ENCODE measurements at regions not wholly inside any gene's neighbourhood (a gene's known extent, or its start where the extent isn't known, plus 50 kb on each side); places are given as distances from the start of the nearest gene placed in this dataset.

DNA sequence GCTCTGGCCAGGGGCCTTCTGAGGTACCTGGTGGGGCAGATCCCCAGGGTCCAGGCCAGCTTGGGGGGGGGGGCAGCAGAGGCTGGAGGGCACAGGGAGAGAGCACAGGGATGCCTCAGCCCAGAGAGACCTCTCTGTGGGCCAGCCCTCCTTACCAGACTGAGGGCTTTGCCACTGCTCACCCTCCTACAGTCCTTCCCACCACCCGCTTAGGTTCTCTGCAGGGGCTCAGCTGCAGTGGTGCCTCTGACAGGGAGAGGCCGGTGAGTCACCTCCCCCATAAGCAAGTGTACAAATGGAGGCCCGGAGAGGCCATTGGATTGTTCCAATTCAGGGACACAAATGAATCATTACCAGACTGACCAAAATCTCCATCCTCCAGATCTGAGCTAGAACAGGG, 68.1 kb upstream of the LMO1 start:
- Histone ChIP-seq H3K4me3 (ENCODE audit: low read depth in 1 of 2, low read length in 1 of 2) (no peak overlapping the region), H3K4me1 (ENCODE audit: control insufficient read depth in 1 of 2, insufficient read depth in 1 of 2, low read depth in 1 of 2, low read length in 1 of 2) (no peaks in the 10 kb centered on the region), H3K36me3 (no peaks in the 10 kb centered on the region), H3K27ac (no peak overlapping the region), H3K9me3 (no peaks in the 10 kb centered on the region), H3K27me3 (peaks cover 25% of the 10 kb centered on the region)
- TF ChIP-seq, protein P1, sequence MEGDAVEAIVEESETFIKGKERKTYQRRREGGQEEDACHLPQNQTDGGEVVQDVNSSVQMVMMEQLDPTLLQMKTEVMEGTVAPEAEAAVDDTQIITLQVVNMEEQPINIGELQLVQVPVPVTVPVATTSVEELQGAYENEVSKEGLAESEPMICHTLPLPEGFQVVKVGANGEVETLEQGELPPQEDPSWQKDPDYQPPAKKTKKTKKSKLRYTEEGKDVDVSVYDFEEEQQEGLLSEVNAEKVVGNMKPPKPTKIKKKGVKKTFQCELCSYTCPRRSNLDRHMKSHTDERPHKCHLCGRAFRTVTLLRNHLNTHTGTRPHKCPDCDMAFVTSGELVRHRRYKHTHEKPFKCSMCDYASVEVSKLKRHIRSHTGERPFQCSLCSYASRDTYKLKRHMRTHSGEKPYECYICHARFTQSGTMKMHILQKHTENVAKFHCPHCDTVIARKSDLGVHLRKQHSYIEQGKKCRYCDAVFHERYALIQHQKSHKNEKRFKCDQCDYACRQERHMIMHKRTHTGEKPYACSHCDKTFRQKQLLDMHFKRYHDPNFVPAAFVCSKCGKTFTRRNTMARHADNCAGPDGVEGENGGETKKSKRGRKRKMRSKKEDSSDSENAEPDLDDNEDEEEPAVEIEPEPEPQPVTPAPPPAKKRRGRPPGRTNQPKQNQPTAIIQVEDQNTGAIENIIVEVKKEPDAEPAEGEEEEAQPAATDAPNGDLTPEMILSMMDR (IDR thresholded peaks at IDR 0.05), result no peak

DNA sequence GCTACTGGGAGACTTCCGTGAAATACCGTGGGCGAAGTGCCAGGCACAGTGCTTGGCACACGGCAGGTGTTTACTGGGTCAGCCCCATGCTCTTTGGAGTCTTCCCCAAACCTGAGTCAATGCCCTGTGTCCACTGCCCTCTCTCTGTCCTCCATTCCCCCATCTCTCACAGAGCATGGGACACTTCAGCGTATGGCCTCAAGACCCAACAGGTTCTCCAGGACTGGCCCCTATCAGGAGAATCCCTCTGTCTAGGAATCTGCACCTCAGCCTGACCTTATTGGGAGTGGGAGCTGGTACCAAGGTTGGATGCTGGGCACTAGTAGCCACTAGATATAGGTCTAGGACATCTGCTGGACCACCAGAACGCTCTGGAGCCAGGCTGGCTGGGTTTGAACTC, 67.2 kb upstream of the LMO1 start:
- no peak overlapping the region for H3K4me3 ChIP-seq (ENCODE audit: low read depth in 1 of 2, low read length in 1 of 2)
- no peaks in the 10 kb centered on the region for H3K9me3 ChIP-seq
- no peaks in the 10 kb centered on the region for H3K4me1 ChIP-seq (ENCODE audit: control insufficient read depth in 1 of 2, insufficient read depth in 1 of 2, low read depth in 1 of 2, low read length in 1 of 2)
- H3K27me3 ChIP-seq, result peaks cover 25% of the 10 kb centered on the region
- H3K36me3 ChIP-seq, result no peaks in the 10 kb centered on the region
- no peak overlapping the region for H3K27ac ChIP-seq
- TF ChIP-seq, protein P1 (IDR thresholded peaks at IDR 0.05), result no peak

DNA sequence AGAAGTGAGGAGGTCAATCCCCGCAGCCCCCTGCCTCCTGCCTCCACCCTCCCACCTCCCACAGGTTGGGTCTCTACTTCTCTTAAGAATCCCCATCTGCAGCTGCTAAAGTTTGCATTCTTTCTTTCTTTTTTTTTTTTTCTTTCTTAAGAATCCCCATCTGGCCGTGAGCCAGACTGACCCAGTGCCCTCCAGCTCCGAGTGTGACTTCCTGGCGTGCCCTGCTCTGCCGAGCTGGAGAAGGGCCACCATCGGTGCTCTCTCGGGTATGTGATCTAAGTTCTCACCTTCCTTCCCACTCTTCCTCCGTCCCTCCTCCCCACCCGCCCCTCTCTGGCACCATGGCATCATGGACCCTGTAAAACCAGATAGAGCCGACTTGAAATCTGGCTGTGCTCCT, 66.7 kb upstream of the LMO1 start:
- Histone ChIP-seq H3K36me3 (no peaks in the 10 kb centered on the region), H3K27ac (no peak overlapping the region), H3K27me3 (peaks cover 25% of the 10 kb centered on the region), H3K9me3 (no peaks in the 10 kb centered on the region), H3K4me1 (ENCODE audit: control insufficient read depth in 1 of 2, insufficient read depth in 1 of 2, low read depth in 1 of 2, low read length in 1 of 2) (no peaks in the 10 kb centered on the region), H3K4me3 (ENCODE audit: low read depth in 1 of 2, low read length in 1 of 2) (no peak overlapping the region)
- TF ChIP-seq, protein P1 (IDR thresholded peaks at IDR 0.05), result no peak

DNA sequence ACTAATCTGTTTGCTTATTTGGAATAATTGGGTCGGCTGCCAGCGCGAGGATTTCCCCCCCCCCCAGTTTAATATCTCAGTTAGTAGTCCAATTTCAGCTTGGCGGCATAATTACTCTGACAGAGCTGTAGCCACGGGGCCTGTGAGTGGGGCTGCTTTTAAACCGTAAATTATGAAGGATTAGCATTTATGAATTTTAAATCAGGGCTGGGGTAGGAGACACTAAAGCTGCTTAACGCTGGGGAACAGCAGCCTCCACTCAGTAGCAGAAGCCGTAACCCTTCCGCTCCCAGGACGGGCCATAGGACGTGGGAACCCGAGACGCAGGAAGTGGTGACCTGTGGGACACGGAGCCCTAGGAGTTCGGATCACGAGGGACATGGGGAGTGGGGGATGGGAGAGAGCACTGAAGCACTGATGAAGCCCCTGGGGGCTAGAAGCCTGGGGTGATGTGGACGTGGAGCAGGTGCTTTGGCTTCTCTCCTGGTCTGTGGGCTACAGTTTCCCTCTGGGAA, 66.2 kb upstream of the LMO1 start:
- Histone ChIP-seq H3K4me1 (ENCODE audit: control insufficient read depth in 1 of 2, insufficient read depth in 1 of 2, low read depth in 1 of 2, low read length in 1 of 2) (no peaks in the 10 kb centered on the region), H3K27ac (no peak overlapping the region), H3K36me3 (no peaks in the 10 kb centered on the region), H3K9me3 (no peaks in the 10 kb centered on the region), H3K4me3 (ENCODE audit: low read depth in 1 of 2, low read length in 1 of 2) (no peak overlapping the region), H3K27me3 (peaks cover 25% of the 10 kb centered on the region)
- TF ChIP-seq, protein P1 (IDR thresholded peaks at IDR 0.05), result no peak

DNA sequence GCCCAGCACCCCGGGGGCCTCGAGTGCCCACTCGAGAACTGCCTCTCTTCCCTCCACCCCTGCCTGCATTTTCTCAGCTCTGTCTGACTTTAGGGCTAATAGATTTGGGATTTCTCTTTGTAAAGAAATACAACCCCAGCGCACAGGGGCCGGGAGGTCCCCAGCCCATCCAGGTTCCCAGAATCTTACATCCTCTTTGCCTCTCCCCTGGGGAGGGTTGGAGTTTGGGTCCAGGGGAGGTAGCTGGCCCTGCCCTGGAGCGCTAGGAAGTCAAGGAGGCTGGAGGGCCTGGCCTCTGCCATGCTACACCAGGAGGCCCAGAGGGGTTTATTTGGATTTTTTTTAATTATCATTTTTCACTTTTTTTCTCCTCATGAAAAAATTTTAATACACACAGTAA, 65.7 kb upstream of the LMO1 start:
- peaks cover 25% of the 10 kb centered on the region for H3K27me3 ChIP-seq
- no peaks in the 10 kb centered on the region for H3K9me3 ChIP-seq
- no peak overlapping the region for H3K4me3 ChIP-seq (ENCODE audit: low read depth in 1 of 2, low read length in 1 of 2)
- H3K4me1 ChIP-seq (ENCODE audit: control insufficient read depth in 1 of 2, insufficient read depth in 1 of 2, low read depth in 1 of 2, low read length in 1 of 2), result no peaks in the 10 kb centered on the region
- H3K36me3 ChIP-seq, result no peaks in the 10 kb centered on the region
- H3K27ac ChIP-seq, result no peak overlapping the region
- TF ChIP-seq, protein P1 (IDR thresholded peaks at IDR 0.05), result no peak

DNA sequence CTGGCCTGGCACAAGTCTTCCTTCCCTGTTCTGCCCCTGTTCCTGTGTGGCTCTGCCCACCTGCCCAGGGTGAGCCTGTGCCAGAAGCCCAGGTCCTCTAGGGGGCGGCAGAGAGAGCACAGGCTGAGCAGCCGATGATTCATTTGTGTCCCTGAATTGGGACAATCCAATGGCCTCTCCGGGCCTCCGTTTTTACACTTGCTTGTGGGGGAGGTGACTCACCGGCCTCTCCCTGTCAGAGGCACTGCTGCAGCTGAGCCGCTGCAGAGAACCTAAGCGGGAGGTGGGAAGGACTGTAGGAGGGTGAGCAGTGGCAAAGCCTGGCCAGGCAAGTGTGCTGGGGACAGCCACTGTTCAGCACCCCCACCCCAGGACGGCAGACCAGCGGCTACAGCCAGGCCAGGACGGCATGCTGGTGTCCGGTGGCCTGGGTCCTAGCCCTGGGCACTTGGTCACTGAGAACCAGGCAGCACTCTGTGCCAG, 65.2 kb upstream of the LMO1 start:
- H3K4me3 ChIP-seq (ENCODE audit: low read depth in 1 of 2, low read length in 1 of 2), result no peak overlapping the region
- no peak overlapping the region for H3K27ac ChIP-seq
- TF ChIP-seq, protein P1 (IDR thresholded peaks at IDR 0.05), result no peak
- peaks cover 25% of the 10 kb centered on the region for H3K27me3 ChIP-seq
- no peaks in the 10 kb centered on the region for H3K9me3 ChIP-seq
- H3K4me1 ChIP-seq (ENCODE audit: control insufficient read depth in 1 of 2, insufficient read depth in 1 of 2, low read depth in 1 of 2, low read length in 1 of 2), result no peaks in the 10 kb centered on the region
- H3K36me3 ChIP-seq, result no peaks in the 10 kb centered on the region
